GM19463 (cell line): ENCODE measurements at regions not wholly inside any gene's neighbourhood (a gene's known extent, or its start where the extent isn't known, plus 50 kb on each side); places are given as distances from the start of the nearest gene placed in this dataset.

ENCODE experiments used
- ATAC-seq: cut with Tn5 transposase; IDR thresholded peaks from one replicate; pipeline ENCODE4 v1.9.1; 2021; ENCODE audit warnings: mild to moderate bottlenecking, moderate library complexity; ENCODE audit not compliant: unreplicated experiment

- ATAC-seq = no peak
These were observed 51.3 kb upstream of the PFKP start for GRCh38 chr10:3016016-3016415.

GRCh38 chr10:3014968-3015367, 52.4 kb upstream of the PFKP start:
- ATAC-seq = no peak

- ATAC-seq = no peak
These were observed 55.1 kb upstream of the PFKP start for GRCh38 chr10:3012223-3012622.

- ATAC-seq = no peak
These were observed 56.4 kb upstream of the PFKP start for GRCh38 chr10:3010816-3011460.

- ATAC-seq = no peak
These were observed 57.0 kb upstream of the PFKP start for GRCh38 chr10:3010334-3010733.

GRCh38 chr10:3009341-3009740, 58.0 kb upstream of the PFKP start:
- no peak for ATAC-seq

GRCh38 chr10:3008518-3009195, 58.7 kb upstream of the PFKP start:
- ATAC-seq = no peak

- no peak for ATAC-seq
These were observed 60.7 kb upstream of the PFKP start for GRCh38 chr10:3006607-3007006.

GRCh38 chr10:3006093-3006492, 61.3 kb upstream of the PFKP start:
- ATAC-seq = no peak

GRCh38 chr10:3002304-3002703, 65.0 kb upstream of the PFKP start:
- no peak for ATAC-seq

GRCh38 chr10:3000048-3000447, 67.3 kb upstream of the PFKP start:
- ATAC-seq = no peak

- ATAC-seq = no peak
These were observed 73.0 kb upstream of the PFKP start for GRCh38 chr10:2994221-2994961.

GRCh38 chr10:2993636-2994035, 73.7 kb upstream of the PFKP start:
- no peak for ATAC-seq

- ATAC-seq = no peak
These were observed 74.7 kb upstream of the PFKP start for GRCh38 chr10:2992401-2993198.

GRCh38 chr10:2990764-2991163, 76.6 kb upstream of the PFKP start:
- no peak for ATAC-seq

GRCh38 chr10:2989292-2989947, 77.9 kb upstream of the PFKP start:
- ATAC-seq = no peak

GRCh38 chr10:2987185-2987768, 80.1 kb upstream of the PFKP start:
- ATAC-seq = no peak

- ATAC-seq = no peak
These were observed 81.0 kb upstream of the PFKP start for GRCh38 chr10:2986391-2986801.

GRCh38 chr10:2985729-2986232, 81.6 kb upstream of the PFKP start:
- no peak for ATAC-seq

- ATAC-seq = no peak
These were observed 82.7 kb upstream of the PFKP start for GRCh38 chr10:2984682-2985081.
